Body of pancreas (tissue), 4 donors: ENCODE measurements at regions not wholly inside any gene's neighbourhood (a gene's known extent, or its start where the extent isn't known, plus 50 kb on each side); places are given as distances from the start of the nearest gene placed in this dataset.

Source experiments
- POLR2A ChIP-seq, 3 donors: fragments of 450-650 bp; IDR thresholded peaks; one replicate each; pipeline ENCODE4 v1.6.1; 2016; ENCODE audit warnings: antibody characterized with exemption in 3 of 3, mild to moderate bottlenecking in 2 of 3
- TF ChIP-seq, protein P1 (sequence below), 7 experiments: fragments of 450-650 bp in 4 of 7; fragments of 200-600 bp in 3 of 7; sonication (generic) in 3 of 7; IDR thresholded peaks; one replicate each; pipeline ENCODE4 v1.5.1; 2016 to 2019; ENCODE audit warnings: antibody characterized with exemption in 7 of 7

DNA sequence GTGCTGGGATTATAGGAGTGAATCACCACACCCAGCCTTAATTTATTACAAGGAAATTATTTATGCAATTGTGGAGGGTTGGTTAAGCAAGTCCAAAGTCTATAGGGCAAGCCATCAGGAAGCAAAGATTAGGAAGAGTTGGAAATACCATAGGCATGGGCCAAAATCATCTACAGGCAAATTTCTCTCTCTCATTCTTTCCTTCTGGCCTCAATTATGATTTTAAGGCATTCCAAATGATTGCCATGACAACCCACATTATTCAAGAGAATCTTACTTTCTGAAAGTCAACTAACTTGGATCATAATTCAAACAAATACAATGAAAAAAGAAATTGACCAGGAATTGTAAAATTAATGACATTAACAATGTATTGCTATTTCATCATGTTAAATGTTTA, 400.8 kb downstream of the GPM6A start:
- TF ChIP-seq POLR2A (IDR thresholded peaks at IDR 0.05) = no peak
- TF ChIP-seq, protein P1, sequence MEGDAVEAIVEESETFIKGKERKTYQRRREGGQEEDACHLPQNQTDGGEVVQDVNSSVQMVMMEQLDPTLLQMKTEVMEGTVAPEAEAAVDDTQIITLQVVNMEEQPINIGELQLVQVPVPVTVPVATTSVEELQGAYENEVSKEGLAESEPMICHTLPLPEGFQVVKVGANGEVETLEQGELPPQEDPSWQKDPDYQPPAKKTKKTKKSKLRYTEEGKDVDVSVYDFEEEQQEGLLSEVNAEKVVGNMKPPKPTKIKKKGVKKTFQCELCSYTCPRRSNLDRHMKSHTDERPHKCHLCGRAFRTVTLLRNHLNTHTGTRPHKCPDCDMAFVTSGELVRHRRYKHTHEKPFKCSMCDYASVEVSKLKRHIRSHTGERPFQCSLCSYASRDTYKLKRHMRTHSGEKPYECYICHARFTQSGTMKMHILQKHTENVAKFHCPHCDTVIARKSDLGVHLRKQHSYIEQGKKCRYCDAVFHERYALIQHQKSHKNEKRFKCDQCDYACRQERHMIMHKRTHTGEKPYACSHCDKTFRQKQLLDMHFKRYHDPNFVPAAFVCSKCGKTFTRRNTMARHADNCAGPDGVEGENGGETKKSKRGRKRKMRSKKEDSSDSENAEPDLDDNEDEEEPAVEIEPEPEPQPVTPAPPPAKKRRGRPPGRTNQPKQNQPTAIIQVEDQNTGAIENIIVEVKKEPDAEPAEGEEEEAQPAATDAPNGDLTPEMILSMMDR (IDR thresholded peaks at IDR 0.05) = no peak
